HL-60/S4 treated with retinoic acid at 250 ng/mL for 4 days and 3 days (cell line): ENCODE measurements at regions not wholly inside any gene's neighbourhood (a gene's known extent, or its start where the extent isn't known, plus 50 kb on each side); places are given as distances from the start of the nearest gene placed in this dataset.

Experiments
- in situ Hi-C: fragments of 300-500 bp; cut with MboI; formaldehyde crosslinking; loops from 2 replicates; pipeline ENCODE4 v1.7.0; 2022; ENCODE audit warnings: low sequenced_read_pairs

DNA sequence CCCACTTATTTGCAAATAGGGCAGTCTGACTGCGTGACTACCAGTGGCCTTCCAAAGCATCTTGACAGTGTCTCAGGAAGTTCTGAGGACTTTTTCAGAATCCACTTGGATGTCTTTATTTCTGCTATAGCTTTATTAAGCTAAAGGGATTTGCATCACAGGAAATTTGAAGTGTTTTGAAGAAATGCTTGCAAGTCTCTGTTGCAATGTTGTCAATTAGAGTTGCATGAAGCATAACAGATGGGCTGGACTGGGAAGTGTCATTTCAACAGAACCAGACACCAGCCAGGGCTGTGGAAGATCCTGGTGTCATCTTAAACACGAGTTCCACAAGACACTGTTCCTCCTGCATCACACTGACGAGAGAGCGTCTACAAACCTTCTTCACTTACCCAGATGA is 224.5 kb downstream of the EN1 start:
- in situ Hi-C loops = no loop called here

DNA sequence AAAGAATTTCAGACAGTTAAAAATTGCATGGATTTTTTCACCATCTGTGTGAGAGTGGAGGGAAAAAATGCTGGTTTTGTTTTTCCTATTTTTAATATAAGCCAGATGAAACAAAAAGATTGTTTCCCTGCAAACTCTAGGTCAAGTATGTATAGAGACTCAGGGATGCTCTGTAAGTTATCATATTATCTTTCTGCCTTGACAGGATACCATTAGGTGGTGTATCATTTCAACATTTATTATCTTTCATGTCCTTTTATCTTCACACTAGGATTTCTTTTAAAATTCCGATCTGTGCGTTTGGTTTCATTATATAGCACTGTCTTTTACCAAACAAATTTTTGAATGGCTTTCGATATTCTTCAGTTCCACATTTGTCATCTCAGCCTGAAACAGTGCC is 225.3 kb downstream of the EN1 start:
- in situ Hi-C loops = no loop called here

DNA sequence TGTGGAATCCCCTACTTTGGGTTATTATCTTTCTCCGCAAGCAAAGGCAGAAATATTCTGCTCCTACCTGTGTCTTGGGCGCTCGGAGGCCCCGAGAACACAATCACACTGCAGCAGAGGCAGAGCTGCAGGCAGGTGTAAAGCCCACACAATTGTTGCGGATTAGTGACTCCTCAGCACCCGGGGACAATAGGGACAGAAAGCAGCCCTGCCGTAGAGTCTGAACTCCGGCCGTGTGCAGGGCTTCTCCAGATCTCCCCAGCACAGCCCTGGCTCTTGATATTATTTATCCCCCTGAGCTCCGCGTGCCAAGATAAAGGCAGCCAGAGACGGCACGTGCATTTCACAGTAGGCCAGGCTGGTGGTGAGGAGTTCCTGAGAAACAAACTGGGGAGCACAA is 229.2 kb downstream of the EN1 start:
- in situ Hi-C loops = no loop called here

DNA sequence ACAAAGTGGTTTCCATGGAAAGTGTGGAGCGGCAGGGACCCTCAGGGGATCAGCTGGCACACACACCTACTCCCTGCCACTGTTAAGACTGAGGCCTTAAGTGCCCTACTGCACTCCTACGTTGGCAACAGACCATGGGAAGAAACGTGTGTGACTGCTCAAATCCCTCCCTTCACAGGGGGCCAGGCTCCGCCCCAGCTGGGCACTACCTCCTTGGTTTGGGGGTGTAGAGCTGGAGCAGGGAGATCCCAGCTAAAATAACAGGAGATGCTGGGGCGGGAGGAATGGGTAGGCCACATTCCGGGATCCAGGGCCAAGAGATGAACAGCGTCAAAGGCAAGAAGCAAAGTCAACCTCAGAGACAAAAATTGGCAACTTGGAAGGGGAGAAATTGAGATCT is 231.0 kb downstream of the EN1 start:
- in situ Hi-C loops = no loop called here

- in situ Hi-C loops = no loop called here
Observed at GRCh38 chr2:118614841-118615271, 232.6 kb downstream of the EN1 start.

DNA sequence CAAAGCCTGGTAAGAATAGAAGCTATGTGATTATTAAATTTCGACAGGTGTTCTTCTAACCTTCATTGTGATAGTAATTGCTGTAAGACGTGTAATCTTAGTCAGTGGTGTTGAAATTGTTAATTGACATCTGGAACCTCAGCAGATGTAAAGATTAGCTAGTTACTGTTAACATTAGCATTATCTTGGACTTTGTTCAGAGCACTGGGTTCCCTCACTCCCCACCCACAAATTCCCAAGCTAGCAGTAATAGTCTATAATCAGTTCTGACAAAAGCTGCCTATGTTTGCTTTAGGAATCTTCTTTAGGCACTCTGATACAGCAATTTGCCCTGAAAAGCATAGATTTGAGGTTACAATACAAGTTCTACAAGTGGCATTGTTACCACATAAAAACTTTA is 233.7 kb downstream of the EN1 start:
- in situ Hi-C loops = no loop called here

- in situ Hi-C loops = no loop called here
Observed at GRCh38 chr2:118611691-118612090, 235.8 kb downstream of the EN1 start.

DNA sequence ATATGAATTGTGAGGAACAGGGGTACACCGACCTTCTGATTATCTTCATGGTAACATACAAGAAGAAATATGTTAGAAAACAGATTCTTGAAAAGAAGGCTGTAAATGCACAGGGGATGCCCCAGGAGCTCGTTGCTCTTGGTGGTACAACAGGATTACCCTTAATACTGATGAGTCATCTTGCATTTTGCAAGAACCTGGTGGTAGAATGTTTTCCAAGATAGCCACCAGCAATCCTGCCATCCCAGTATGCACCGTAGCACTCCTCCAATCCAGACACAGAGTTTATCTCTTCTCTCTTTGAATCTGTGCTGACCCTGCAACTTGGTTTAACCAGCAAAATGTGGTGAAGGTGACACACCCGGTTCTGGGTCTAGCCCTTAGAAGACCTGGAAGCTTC is 238.3 kb downstream of the EN1 start:
- in situ Hi-C loops = no loop called here

DNA sequence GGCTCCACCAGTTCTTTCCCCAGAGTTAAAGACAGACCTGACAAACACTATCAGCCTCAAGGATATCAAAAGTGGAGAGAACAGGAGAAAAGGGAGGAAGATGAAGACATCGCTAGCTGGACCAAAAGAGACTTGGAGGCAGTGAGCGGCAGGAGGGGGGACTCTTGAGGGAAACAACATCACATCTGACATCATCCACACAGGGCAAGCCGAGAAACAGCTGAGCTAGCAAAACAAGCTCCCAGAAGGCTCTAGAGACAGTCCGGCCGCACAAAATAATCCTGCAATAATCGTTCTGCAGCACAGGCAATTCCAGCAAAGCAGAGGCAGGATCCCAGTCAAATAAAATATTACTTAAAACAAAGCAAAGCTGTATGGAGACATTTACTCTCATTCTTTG is 239.8 kb downstream of the EN1 start:
- in situ Hi-C loops = no loop called here

DNA sequence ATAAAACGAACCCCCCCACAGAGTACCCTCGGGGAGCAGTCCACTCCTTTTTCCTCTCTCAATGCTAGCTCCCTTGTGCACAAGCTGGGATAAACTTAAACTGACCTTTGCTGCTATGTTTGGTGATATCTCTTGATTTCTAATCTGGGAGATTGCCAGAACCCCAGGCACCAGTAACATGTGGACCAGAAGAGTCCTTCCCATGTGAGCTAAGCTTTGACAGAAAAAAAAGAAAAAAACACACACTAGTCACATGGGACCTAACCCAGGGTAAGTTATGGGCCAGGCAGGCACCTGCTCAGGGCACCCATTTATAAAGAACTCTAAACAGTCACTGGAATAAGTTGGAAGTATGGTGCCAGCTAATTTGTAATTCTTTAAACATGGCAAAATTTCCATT is 242.6 kb downstream of the EN1 start:
- in situ Hi-C loops = no loop called here

- in situ Hi-C loops = no loop called here
Observed at GRCh38 chr2:118604371-118604770, 243.1 kb downstream of the EN1 start.

GRCh38 chr2:118599141-118599540 is 248.3 kb downstream of the EN1 start:
- in situ Hi-C loops = no loop called here

- in situ Hi-C loops = no loop called here
Observed at GRCh38 chr2:118596620-118597019, 250.8 kb downstream of the EN1 start.

DNA sequence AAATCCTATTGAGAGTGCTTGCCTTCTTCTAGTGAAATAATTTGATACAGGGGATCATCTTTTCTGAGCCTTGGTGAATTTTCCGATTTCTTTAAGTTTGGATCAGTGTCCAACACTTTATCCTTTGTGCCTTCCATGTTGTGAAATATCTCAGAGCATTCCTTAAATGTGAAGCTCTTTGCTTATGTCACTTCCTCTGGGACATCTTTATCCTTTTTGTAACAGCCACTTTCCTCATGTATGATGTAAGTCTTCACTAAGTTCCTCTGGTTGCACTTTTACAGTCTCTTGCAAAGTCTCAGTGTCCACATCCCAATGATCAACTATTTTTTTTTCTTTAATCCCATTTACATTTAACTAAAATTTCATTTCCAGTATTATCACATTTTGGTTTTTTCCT is 254.2 kb downstream of the EN1 start:
- in situ Hi-C loops = no loop called here

- in situ Hi-C loops = no loop called here
Observed at GRCh38 chr2:118591223-118591622, 256.2 kb downstream of the EN1 start.

DNA sequence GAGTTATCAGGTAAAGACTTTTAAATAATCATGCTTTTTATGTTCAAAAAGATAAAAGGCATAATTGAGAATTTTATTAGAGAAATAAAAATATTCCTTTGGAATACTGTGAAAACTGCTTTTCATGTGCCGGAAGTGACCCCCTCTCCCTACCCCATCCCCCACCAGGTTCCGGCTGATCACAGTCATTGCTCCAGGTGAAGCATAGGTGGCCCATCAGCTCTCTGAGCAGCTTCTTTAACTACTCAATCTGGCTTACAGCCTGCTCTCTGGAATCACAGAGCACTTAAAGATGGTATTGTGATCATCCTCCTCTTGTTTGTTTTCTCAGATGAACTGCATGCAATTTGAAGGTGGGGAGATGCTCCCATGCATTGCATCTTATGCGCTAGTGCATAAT is 257.7 kb downstream of the EN1 start:
- in situ Hi-C loops = no loop called here

GRCh38 chr2:118588850-118589249 is 258.6 kb downstream of the EN1 start:
- in situ Hi-C loops = no loop called here

DNA sequence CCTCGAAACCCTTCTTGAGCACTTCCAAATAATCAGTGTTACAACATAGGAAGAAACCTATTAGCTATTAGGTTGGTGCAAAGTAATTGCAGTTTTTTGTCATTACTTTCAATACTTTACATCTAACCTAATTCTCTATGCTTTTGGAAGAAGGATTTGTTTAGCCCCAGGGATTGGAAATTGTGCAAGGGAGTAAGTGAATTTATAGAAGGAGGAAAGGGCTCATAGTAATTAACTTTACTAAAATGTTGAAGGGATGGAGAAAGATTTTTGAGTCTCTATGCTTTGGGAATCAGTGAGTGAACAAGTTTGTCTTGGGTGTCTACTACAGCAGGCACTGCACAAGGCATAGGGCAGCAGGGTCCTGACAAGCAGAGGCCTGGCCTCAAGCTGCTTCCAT is 261.1 kb downstream of the EN1 start:
- in situ Hi-C loops = no loop called here

DNA sequence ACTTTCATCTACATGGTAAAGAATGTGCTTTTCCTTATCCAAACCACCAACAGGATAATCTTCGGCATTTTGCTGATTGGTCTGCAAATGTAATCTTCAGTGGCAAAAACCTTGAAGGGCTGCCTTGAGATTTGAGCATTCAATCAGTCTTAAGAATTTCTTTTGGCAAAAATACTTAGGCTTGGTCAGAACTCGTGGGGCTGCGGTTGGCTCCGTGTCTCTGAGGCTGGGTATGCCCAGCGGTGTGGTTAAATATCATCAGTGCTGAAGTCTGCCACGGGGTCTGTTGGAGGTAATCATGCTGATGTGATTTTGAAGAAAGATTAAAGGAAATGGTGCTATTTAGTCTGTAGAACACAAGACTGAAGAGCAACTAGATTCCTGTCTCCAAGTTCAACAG is 262.6 kb downstream of the EN1 start:
- in situ Hi-C loops = no loop called here

GRCh38 chr2:118584062-118584749 is 263.2 kb downstream of the EN1 start:
- in situ Hi-C loops = no loop called here

DNA sequence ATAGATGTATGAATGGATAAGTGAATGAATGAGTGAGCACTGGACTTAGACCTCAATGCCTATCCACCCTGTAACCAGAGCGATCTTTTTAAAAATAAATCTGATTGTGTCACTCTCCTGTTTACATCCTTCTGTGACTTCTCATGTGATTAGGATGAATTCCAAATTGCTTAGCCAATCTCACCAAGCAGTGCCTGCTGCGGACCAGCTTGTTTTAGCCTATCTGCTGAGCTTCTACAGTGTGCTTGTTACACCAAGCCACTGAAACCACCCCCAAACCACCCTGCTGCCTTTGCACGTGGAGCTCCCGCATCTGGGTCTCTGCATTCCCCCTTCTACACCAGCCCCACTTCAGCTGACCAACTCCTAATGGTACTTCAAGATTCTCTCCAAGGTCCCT is 265.4 kb downstream of the EN1 start:
- in situ Hi-C loops = no loop called here

DNA sequence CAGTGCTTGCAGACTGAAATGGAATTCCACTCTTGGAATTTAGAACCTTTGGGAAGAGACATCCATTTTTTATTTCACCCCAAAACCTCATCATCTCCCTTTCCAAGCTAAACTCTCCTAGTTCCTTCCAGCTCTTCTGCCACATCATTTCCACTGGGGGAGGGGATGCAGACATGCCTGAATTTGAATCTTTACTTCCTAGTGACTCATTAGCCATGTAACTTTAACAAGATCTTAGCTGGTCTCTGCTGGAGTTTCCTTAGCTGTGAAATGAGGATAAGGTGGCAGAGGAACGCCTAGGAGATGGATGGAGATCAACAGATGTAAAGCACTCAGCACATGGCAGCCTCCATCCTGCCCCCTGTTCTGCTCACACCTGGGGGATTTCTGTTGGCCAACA is 266.8 kb downstream of the EN1 start:
- in situ Hi-C loops = no loop called here

DNA sequence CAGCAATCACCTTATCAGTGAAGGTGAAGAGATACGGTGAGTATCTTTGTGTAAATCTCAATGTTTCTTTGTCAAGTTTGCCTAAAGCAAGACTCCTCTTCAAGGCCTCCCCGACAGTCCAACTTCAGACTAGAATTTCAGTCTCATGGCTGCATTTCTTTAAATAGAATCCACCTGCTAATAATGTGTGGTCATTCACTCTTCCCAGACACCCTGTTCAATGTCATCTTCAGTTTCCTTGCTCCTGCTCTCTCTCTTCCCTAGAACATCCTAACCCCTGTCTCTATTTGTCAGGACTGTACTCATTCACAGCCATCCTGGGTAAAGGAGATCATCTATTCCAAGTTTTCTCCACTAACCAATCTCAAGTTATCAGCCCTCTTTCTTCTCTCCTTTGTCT is 267.3 kb downstream of the EN1 start:
- in situ Hi-C loops = no loop called here
